Activated naive CD4-positive, alpha-beta T cell treated with anti-CD3 and anti-CD28 coated beads, Interleukin-2, amount 50 U/mL, for 24 hours (primary cell): ENCODE measurements at regions not wholly inside any gene's neighbourhood (a gene's known extent, or its start where the extent isn't known, plus 50 kb on each side); places are given as distances from the start of the nearest gene placed in this dataset.
"Not testable (repeated sequence)": the region's sequence is repeated elsewhere in the genome, so short reads cannot be mapped to it uniquely, and the experiment has no call there.

Source experiments
- H3K27ac Mint-ChIP-seq: one replicate; pipeline ENCODE4 v1.8.0; 2021; ENCODE audit warnings: mild to moderate bottlenecking, mixed read lengths
- H3K27me3 Mint-ChIP-seq: one replicate; pipeline ENCODE4 v1.8.0; 2021; ENCODE audit warnings: mixed read lengths
- H3K36me3 Mint-ChIP-seq: one replicate; pipeline ENCODE4 v1.8.0; 2021; ENCODE audit warnings: mixed read lengths
- H3K4me1 Mint-ChIP-seq: one replicate; pipeline ENCODE4 v1.8.0; 2021; ENCODE audit warnings: mixed read lengths
- H3K4me3 Mint-ChIP-seq: one replicate; pipeline ENCODE4 v1.8.0; 2021; ENCODE audit warnings: mild to moderate bottlenecking, mixed read lengths
- H3K9me3 Mint-ChIP-seq: one replicate; pipeline ENCODE4 v1.8.0; 2021; ENCODE audit warnings: mixed read lengths

- H3K27me3 Mint-ChIP-seq, result peaks cover 23% of the 10 kb centered on the region
- no peaks in the 10 kb centered on the region for H3K9me3 Mint-ChIP-seq
- H3K4me1 Mint-ChIP-seq, result no peaks in the 10 kb centered on the region
- no peak overlapping the region for H3K27ac Mint-ChIP-seq
- no peaks in the 10 kb centered on the region for H3K36me3 Mint-ChIP-seq
- no peak overlapping the region for H3K4me3 Mint-ChIP-seq
Observed at GRCh38 chr1:47659146-47659545, 221.3 kb downstream of the FOXD2 start.

GRCh38 chr1:47660622-47661021, 222.8 kb downstream of the FOXD2 start:
- H3K9me3 Mint-ChIP-seq, result no peaks in the 10 kb centered on the region
- H3K27me3 Mint-ChIP-seq, result peaks cover 16% of the 10 kb centered on the region
- H3K27ac Mint-ChIP-seq, result no peak overlapping the region
- H3K4me1 Mint-ChIP-seq, result no peaks in the 10 kb centered on the region
- H3K4me3 Mint-ChIP-seq, result no peak overlapping the region
- no peaks in the 10 kb centered on the region for H3K36me3 Mint-ChIP-seq

GRCh38 chr1:47661040-47661439, 223.2 kb downstream of the FOXD2 start:
- H3K4me1 Mint-ChIP-seq, result no peaks in the 10 kb centered on the region

GRCh38 chr1:47662068-47662467, 224.2 kb downstream of the FOXD2 start:
- no peaks in the 10 kb centered on the region for H3K36me3 Mint-ChIP-seq
- peaks cover 11% of the 10 kb centered on the region for H3K27me3 Mint-ChIP-seq
- no peak overlapping the region for H3K27ac Mint-ChIP-seq
- H3K4me3 Mint-ChIP-seq, result no peak overlapping the region
- H3K4me1 Mint-ChIP-seq, result no peaks in the 10 kb centered on the region
- H3K9me3 Mint-ChIP-seq, result no peaks in the 10 kb centered on the region

More at GRCh38 chr1:47661040-47661439, 223.2 kb downstream of the FOXD2 start:
- Mint-ChIP-seq H3K4me3 (no peak overlapping the region), H3K9me3 (no peaks in the 10 kb centered on the region), H3K27ac (no peak overlapping the region), H3K27me3 (peaks cover 12% of the 10 kb centered on the region), H3K36me3 (no peaks in the 10 kb centered on the region)

- Mint-ChIP-seq H3K9me3 (no peaks in the 10 kb centered on the region), H3K4me3 (no peak overlapping the region), H3K4me1 (no peaks in the 10 kb centered on the region), H3K27me3 (peaks cover 6% of the 10 kb centered on the region), H3K27ac (no peak overlapping the region), H3K36me3 (no peaks in the 10 kb centered on the region)
Observed at GRCh38 chr1:47663286-47663685, 225.4 kb downstream of the FOXD2 start.

GRCh38 chr1:47664356-47664755, 226.5 kb downstream of the FOXD2 start:
- peaks cover 3% of the 10 kb centered on the region for H3K27me3 Mint-ChIP-seq

GRCh38 chr1:47664896-47665295, 227.1 kb downstream of the FOXD2 start:
- not testable (repeated sequence) for H3K27me3 Mint-ChIP-seq, H3K27ac Mint-ChIP-seq, H3K4me1 Mint-ChIP-seq, H3K4me3 Mint-ChIP-seq, H3K36me3 Mint-ChIP-seq, H3K9me3 Mint-ChIP-seq

More at GRCh38 chr1:47664356-47664755, 226.5 kb downstream of the FOXD2 start:
- H3K36me3 Mint-ChIP-seq, result no peaks in the 10 kb centered on the region
- no peaks in the 10 kb centered on the region for H3K9me3 Mint-ChIP-seq
- H3K4me1 Mint-ChIP-seq, result no peaks in the 10 kb centered on the region
- H3K4me3 Mint-ChIP-seq, result no peak overlapping the region
- no peak overlapping the region for H3K27ac Mint-ChIP-seq

GRCh38 chr1:47669081-47669585, 231.3 kb downstream of the FOXD2 start:
- H3K36me3 Mint-ChIP-seq, result peaks cover 3% of the 10 kb centered on the region
- no peak overlapping the region for H3K4me3 Mint-ChIP-seq
- H3K27ac Mint-ChIP-seq, result no peak overlapping the region
- peaks cover 5% of the 10 kb centered on the region for H3K27me3 Mint-ChIP-seq
- H3K9me3 Mint-ChIP-seq, result peaks cover 13% of the 10 kb centered on the region
- H3K4me1 Mint-ChIP-seq, result no peaks in the 10 kb centered on the region

- H3K4me3 Mint-ChIP-seq, result no peak overlapping the region
- H3K27ac Mint-ChIP-seq, result no peak overlapping the region
- H3K36me3 Mint-ChIP-seq, result peaks cover 3% of the 10 kb centered on the region
- H3K9me3 Mint-ChIP-seq, result peaks cover 13% of the 10 kb centered on the region
- no peaks in the 10 kb centered on the region for H3K4me1 Mint-ChIP-seq
- peaks cover 9% of the 10 kb centered on the region for H3K27me3 Mint-ChIP-seq
Observed at GRCh38 chr1:47672622-47673021, 234.8 kb downstream of the FOXD2 start.

- H3K27me3 Mint-ChIP-seq, result peaks cover 7% of the 10 kb centered on the region
- peaks cover 3% of the 10 kb centered on the region for H3K36me3 Mint-ChIP-seq
- H3K4me3 Mint-ChIP-seq, result no peak overlapping the region
- H3K9me3 Mint-ChIP-seq, result peaks cover 13% of the 10 kb centered on the region
- no peak overlapping the region for H3K27ac Mint-ChIP-seq
- H3K4me1 Mint-ChIP-seq, result no peaks in the 10 kb centered on the region
Observed at GRCh38 chr1:47674189-47674588, 236.3 kb downstream of the FOXD2 start.

GRCh38 chr1:47675047-47675675, 237.3 kb downstream of the FOXD2 start:
- Mint-ChIP-seq H3K4me3 (no peak overlapping the region), H3K9me3 (peaks cover 13% of the 10 kb centered on the region), H3K27ac (no peak overlapping the region), H3K36me3 (peaks cover 3% of the 10 kb centered on the region), H3K27me3 (peaks cover 7% of the 10 kb centered on the region), H3K4me1 (no peaks in the 10 kb centered on the region)

- Mint-ChIP-seq H3K27ac (no peak overlapping the region), H3K27me3 (peaks cover 7% of the 10 kb centered on the region), H3K9me3 (peaks cover 13% of the 10 kb centered on the region), H3K36me3 (peaks cover 3% of the 10 kb centered on the region), H3K4me1 (no peaks in the 10 kb centered on the region), H3K4me3 (no peak overlapping the region)
Observed at GRCh38 chr1:47675721-47676120, 237.9 kb downstream of the FOXD2 start.

- Mint-ChIP-seq H3K4me1 (no peaks in the 10 kb centered on the region), H3K4me3 (no peak overlapping the region), H3K9me3 (peaks cover 13% of the 10 kb centered on the region), H3K27me3 (peaks cover 7% of the 10 kb centered on the region), H3K36me3 (peaks cover 3% of the 10 kb centered on the region), H3K27ac (no peak overlapping the region)
Observed at GRCh38 chr1:47676311-47677054, 238.6 kb downstream of the FOXD2 start.

GRCh38 chr1:47677241-47677940, 239.5 kb downstream of the FOXD2 start:
- Mint-ChIP-seq H3K27ac (no peak overlapping the region), H3K36me3 (peaks cover 3% of the 10 kb centered on the region), H3K27me3 (peaks cover 7% of the 10 kb centered on the region), H3K4me1 (no peaks in the 10 kb centered on the region), H3K4me3 (no peak overlapping the region), H3K9me3 (peaks cover 9% of the 10 kb centered on the region)

- no peaks in the 10 kb centered on the region for H3K9me3 Mint-ChIP-seq
- H3K27me3 Mint-ChIP-seq, result peaks cover 4% of the 10 kb centered on the region
- no peak overlapping the region for H3K4me3 Mint-ChIP-seq
- H3K36me3 Mint-ChIP-seq, result no peaks in the 10 kb centered on the region
- no peak overlapping the region for H3K27ac Mint-ChIP-seq
- H3K4me1 Mint-ChIP-seq, result no peaks in the 10 kb centered on the region
Observed at GRCh38 chr1:47678464-47678980, 240.7 kb downstream of the FOXD2 start.
